ENCODE measurements at regions not wholly inside any gene's neighbourhood (a gene's known extent, or its start where the extent isn't known, plus 50 kb on each side); places are given as distances from the start of the nearest gene placed in this dataset.

DNA sequence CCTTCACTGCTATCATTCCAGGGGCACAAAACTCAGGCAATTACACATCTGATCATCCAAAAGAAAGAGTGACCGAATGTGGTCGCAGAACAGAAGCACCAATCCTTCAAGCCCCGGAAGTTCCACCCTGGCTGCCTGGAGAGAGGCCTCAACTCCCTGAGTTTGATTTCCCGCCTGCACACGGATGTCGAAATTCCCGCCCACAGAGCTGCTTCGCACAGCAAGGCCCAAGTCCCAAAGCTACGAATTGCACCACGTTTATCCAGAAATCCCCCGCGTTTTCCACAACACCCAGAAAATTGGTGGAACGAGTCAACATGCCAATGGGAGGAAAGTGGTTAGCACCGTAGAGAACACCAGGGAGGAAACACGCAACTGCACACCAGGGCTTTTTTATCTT is 445.4 kb downstream of the EIPR1 start:
- no peaks in the 10 kb centered on the region for H3K36me3 ChIP-seq
- whole genome bisulfite sequencing, 5 donors, result 78 to 88% (median 80%) methylated on average over 15 of the region's 15 CpGs
- no peak overlapping the region for H3K27ac ChIP-seq
- H3K9me3 ChIP-seq, result peaks cover 0 to 29% (median 12%) of the 10 kb centered on the region in 8 donors
- DNase-seq, result no peak
- TF ChIP-seq, protein P1, sequence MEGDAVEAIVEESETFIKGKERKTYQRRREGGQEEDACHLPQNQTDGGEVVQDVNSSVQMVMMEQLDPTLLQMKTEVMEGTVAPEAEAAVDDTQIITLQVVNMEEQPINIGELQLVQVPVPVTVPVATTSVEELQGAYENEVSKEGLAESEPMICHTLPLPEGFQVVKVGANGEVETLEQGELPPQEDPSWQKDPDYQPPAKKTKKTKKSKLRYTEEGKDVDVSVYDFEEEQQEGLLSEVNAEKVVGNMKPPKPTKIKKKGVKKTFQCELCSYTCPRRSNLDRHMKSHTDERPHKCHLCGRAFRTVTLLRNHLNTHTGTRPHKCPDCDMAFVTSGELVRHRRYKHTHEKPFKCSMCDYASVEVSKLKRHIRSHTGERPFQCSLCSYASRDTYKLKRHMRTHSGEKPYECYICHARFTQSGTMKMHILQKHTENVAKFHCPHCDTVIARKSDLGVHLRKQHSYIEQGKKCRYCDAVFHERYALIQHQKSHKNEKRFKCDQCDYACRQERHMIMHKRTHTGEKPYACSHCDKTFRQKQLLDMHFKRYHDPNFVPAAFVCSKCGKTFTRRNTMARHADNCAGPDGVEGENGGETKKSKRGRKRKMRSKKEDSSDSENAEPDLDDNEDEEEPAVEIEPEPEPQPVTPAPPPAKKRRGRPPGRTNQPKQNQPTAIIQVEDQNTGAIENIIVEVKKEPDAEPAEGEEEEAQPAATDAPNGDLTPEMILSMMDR (IDR thresholded peaks at IDR 0.05 in 8 of 11, conservative IDR thresholded peaks at IDR 0.05 in 3 of 11), result no peak
- TF ChIP-seq POLR2AphosphoS5 (IDR thresholded peaks at IDR 0.05), result no peak
- TF ChIP-seq POLR2A (IDR thresholded peaks at IDR 0.05), result no peak
- no peaks in the 10 kb centered on the region for H3K27me3 ChIP-seq (replicated peaks in 1 of 7)
- intact Hi-C loops (cut with DNase I; ENCODE audit: low total_unique reads), result no loop called here
- H3K4me3 ChIP-seq, result no peak overlapping the region
- no peaks in the 10 kb centered on the region for H3K4me1 ChIP-seq

DNA sequence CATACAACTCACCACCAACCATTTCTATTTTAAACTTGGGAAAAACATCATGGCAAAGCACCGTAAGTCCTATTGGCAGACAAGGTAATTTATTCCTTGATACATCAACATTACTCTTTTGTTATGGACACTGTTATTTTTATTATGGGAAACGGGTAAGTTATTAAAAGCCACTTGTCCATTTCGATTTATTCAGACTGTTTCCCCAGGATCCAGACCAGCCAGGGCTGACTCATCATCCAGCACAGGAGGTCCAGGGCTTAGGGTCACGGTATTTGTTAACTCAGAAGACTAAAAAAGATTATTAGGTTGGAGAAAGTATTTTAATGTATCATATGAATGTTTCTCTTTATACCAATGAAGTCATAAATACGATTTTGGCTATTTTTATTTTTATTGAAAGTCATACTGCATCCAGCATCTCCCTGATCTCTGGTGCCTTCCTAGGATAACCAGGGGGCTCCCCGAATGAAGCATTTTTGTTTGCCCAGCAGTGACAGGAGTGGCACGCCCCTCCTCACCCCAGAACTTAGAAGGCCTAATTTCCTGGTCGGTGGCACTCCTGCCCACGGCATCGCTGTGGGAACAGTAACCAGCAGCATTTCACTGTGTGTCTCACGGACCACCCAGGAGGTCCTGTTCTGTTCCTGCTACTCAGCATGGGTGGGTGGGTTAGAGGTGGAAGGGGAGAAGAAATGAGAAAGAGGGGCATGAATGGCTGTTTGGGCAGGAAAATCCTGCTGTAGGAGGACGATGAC is 446.1 kb downstream of the EIPR1 start:
- Histone ChIP-seq H3K4me3 (no peak overlapping the region), H3K9me3 (peaks cover 0 to 29% (median 12%) of the 10 kb centered on the region in 8 donors), H3K36me3 (no peaks in the 10 kb centered on the region), H3K27ac (no peak overlapping the region), H3K4me1 (no peaks in the 10 kb centered on the region), H3K27me3 (replicated peaks in 1 of 7) (no peaks in the 10 kb centered on the region)
- TF ChIP-seq, protein P1 (IDR thresholded peaks at IDR 0.05 in 8 of 11, conservative IDR thresholded peaks at IDR 0.05 in 3 of 11), result no peak
- TF ChIP-seq POLR2AphosphoS5 (IDR thresholded peaks at IDR 0.05) (no peak), POLR2A (IDR thresholded peaks at IDR 0.05) (no peak)
- DNase-seq, result no peak
- intact Hi-C loops (cut with DNase I; ENCODE audit: low total_unique reads), result no loop called here
- WGBS, 5 donors, result 78 to 83% (median 82%) methylated on average over 12 of the region's 12 CpGs

DNA sequence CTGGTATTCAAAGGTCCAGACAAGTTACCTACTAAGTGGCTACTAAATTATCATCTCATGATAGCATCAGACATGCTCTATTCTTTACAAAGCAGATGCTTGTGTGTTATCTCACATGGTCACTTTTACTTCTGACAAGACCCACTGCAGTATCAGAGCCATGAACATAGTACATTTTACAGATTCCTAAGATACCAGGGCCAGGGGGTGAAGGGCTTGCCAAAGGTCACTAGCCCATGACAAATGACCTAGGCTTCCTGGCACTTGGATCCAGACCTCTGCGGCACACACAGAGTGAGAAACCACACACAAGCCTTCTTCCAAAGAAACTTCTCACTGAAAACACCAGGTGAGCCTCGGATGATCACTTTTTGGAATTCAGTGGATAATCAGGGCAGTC is 446.8 kb downstream of the EIPR1 start:
- DNase-seq, result no peak
- H3K36me3 ChIP-seq, result no peaks in the 10 kb centered on the region
- H3K9me3 ChIP-seq, result peaks cover 0 to 25% (median 12%) of the 10 kb centered on the region in 8 donors
- H3K27ac ChIP-seq, result no peak overlapping the region
- H3K4me1 ChIP-seq, result no peaks in the 10 kb centered on the region
- WGBS, 5 donors, result 79 to 89% (median 84%) methylated on average over 2 of the region's 2 CpGs
- intact Hi-C loops (cut with DNase I; ENCODE audit: low total_unique reads), result no loop called here
- no peaks in the 10 kb centered on the region for H3K27me3 ChIP-seq (replicated peaks in 1 of 7)
- TF ChIP-seq POLR2A (IDR thresholded peaks at IDR 0.05), result no peak
- TF ChIP-seq, protein P1 (IDR thresholded peaks at IDR 0.05 in 8 of 11, conservative IDR thresholded peaks at IDR 0.05 in 3 of 11), result no peak
- no peak overlapping the region for H3K4me3 ChIP-seq

DNA sequence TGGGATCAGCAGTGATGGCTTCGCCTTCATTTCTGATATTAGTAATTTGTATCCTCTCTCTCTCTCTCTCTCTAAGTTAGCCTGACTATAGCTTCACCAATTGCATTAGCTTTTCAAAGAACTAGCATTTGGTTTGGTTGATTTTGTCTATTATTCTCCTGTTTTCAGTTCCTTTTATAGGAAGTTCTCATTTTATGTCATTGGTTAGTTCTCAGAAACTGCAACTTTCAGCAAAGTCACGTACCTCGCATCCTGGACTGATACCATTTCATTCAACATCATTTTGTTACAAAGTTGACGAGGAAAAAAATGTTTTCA is 450.8 kb downstream of the EIPR1 start:
- Histone ChIP-seq H3K27me3 (replicated peaks in 1 of 7) (no peaks in the 10 kb centered on the region), H3K4me1 (no peaks in the 10 kb centered on the region), H3K36me3 (no peaks in the 10 kb centered on the region), H3K27ac (no peak overlapping the region), H3K4me3 (no peak overlapping the region), H3K9me3 (peaks cover 0 to 19% (median 12%) of the 10 kb centered on the region in 8 donors)
- TF ChIP-seq POLR2AphosphoS5 (IDR thresholded peaks at IDR 0.05), result no peak
- TF ChIP-seq, protein P1 (IDR thresholded peaks at IDR 0.05 in 8 of 11, conservative IDR thresholded peaks at IDR 0.05 in 3 of 11), result no peak
- no peak for TF ChIP-seq POLR2A (IDR thresholded peaks at IDR 0.05)
- intact Hi-C loops (cut with DNase I; ENCODE audit: low total_unique reads), result no loop called here
- no peak for DNase-seq
- 59 to 75% (median 65%) methylated on average over 4 of the region's 4 CpGs for WGBS, 5 donors

Measured in spleen (tissue), 11 donors.